Skeletal muscle cell (primary cell): ENCODE measurements at regions not wholly inside any gene's neighbourhood (a gene's known extent, or its start where the extent isn't known, plus 50 kb on each side); places are given as distances from the start of the nearest gene placed in this dataset.
A peak's percentile ranks its signal among the peaks of the same experiment; 100 is the strongest.
"Not testable (repeated sequence)": the region's sequence is repeated elsewhere in the genome, so short reads cannot be mapped to it uniquely, and the experiment has no call there.

Experiments used
- DNase-seq: peaks from one replicate; pipeline ENCODE4 v3.0.0-alpha.2; 2010; ENCODE audit warnings: low read depth
- H3K4me3 ChIP-seq: 2 replicates; pipeline ENCODE4 v1.5.1; 2011; ENCODE audit warnings: low read depth, mild to moderate bottlenecking, control low read depth, low read length, moderate library complexity

DNA sequence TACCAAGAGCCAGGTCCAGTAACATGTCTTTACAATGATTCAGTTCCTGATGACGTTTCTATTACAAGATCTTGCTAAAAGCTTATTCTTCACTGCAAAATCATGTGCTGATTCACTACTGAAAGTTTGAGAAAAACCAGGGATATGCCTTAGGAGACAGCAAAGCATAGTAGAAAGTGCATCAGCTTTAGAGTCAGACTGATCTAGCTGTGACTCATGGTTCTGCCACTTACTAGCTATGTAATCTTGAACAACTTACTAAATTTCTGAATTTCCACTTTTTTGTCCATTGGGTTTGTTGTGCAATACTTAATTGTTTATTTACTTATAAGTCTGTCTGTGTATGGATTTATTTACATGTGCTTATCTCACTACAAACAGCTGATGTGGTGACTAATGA, 198.5 kb upstream of the RSPO3 start:
- H3K4me3 ChIP-seq, result no peak overlapping the region
- DNase-seq, result peak; percentile 96

DNA sequence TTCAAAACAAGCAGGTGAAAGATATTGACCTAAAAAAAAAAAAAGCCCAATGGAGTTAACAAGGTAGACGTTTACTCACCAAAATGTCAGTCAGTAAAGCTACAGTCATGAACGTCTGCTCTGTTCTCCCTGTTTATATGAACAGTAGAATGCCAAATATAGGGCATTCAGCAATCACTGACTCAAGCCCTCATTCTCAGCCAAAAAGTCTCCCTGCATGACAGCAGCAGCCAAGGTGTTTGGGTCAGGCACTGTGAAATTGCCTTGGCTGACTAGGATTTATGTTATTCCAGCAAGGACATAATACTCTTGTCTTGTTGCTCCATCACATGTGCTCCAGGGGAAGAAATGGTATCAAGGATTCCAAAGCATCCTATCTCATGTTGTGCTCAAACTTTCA, 194.7 kb upstream of the RSPO3 start:
- H3K4me3 ChIP-seq, result no peak overlapping the region
- DNase-seq, result peak; percentile 23

DNA sequence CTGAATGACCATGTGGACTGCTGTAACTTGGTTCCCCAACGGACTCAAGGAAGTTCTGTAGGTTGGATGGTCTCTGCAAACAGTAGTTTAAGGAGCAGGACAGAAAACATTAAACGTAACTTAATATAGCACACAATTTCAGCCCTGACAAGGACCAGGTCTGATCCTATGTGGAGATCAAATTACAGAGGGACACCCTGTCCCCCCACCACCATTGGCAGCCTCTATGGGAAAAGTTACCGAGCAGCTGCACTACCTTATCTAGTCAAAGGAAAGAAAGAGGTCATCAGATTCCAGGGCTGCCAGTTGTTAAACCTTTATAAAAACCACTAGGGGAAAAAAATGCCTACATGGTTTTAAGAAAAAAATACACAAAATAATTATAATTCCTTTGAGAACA, 191.5 kb upstream of the RSPO3 start:
- no peak overlapping the region for H3K4me3 ChIP-seq
- no peak for DNase-seq

DNA sequence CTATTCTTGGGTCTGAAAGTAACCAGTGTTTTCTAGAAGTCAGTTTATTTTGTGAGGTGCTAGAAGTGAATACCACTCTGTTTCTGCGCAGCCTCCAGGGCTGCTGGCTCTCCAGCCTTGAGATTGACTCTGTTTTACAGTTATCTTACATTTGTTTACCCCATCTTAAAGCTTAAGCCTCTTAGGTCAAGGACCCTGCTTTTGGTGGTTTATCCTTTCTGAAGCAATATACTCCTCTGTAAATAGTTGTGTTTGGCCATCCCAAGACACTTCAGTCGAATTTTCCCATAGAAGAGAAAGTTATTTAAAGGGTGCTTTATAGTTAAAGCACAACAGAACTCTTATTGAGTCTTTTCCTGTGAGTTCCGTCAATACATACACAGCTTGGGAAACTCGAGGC, 190.6 kb upstream of the RSPO3 start:
- H3K4me3 ChIP-seq, result no peak overlapping the region
- no peak for DNase-seq

DNA sequence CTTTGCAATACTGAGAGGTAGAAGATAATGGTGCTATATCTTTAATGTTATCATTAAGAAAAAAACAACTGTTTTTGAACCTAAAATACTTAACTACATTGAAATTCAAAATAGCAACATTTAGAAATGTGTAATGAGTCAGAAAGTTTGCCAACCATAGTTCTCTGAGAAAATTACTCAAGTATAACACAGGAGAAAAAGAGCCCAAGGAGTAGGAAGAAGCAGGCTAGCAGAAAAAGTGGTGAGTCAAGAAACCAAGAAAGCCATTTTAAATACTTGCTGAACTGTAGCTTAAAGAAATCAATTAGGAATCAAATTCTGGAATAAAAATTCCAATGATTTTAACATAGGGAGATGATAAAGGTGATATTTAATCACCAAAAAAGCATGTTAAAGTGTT, 181.0 kb upstream of the RSPO3 start:
- DNase-seq, result peak; percentile 8
- no peak overlapping the region for H3K4me3 ChIP-seq

DNA sequence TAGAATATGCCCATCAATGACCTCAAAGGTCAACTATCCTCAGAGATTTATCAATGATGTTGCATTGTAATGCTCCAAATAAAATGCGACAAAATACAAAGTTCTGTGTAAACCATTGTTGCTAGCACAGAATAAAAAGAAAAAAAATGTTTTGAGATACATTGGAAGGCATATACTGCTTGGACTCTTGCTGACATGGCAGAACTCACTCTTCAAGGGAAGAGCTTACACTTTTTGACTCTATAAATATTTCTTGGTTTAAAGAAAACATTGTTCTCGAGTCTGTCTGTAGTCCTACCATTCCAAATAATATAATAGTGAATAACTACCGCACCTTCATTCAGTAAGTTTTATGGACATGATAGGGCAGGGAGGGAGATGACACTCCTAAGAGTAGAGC, 178.7 kb upstream of the RSPO3 start:
- H3K4me3 ChIP-seq, result no peak overlapping the region

DNA sequence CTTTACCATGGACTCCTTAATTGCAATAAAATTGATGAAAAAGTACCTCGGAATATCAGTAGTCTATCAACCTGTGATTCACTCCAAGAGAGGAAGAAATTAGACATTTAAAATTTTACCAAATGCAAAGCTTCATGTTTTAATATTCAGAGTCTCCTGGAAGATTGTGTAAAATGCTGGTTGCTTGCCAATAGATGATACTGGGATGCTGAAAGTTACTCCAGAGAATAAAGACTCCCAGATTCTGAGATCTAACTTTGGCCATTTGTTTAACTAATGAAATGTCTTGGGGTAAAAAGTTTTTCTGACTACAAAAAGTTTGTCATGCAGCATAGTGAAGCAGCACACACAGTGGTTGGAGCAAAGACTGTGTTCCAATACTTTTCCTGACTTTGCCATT, 176.7 kb upstream of the RSPO3 start:
- DNase-seq, result no peak
- H3K4me3 ChIP-seq, result no peak overlapping the region

More for the DNA sequence above, 178.7 kb upstream of the RSPO3 start:
- no peak for DNase-seq

DNA sequence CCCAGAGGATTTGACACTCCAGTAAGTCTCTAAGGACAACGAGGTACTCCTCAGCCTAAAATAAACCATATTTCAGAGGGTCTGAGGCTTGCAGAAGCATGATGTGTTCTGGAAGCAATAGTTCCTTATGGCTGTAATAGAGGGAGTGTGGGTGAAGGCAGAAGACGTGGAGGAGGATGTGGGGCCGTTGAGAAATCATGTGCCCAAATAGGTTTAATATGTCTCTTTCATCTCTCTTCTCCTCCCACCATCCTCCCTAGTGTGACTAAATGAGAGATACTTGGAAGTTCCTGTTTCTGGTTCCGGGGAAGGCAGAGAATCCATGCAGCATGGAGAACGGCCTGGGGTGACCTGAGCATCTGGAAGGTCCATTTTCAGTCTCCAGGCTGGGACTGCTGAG, 174.0 kb upstream of the RSPO3 start:
- DNase-seq, result no peak
- H3K4me3 ChIP-seq, result no peak overlapping the region

DNA sequence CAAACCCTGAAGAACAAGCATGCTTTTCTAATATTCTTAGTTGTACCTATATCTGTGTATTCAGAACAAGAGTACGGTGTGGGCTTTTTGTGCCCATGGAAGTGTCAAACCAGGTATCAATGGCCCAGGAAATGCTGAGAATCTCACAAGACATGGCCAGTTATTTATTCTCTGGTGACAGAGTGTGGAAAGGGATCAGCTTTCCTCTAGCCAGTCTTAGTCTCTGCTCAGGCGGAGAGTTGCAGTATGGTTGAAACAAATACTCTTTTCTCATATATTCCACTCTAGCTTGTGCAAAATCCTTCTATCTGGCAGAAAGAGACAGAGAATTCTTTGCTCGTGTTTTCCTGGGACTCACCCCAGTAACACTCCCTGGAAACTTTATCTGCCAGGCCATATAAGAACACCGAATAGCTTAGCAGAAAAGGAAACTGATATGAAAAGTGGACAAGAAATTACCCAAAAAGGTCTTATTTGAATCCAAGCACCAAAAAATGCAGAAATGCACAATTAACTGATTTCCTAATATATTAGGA, 173.3 kb upstream of the RSPO3 start:
- no peak for DNase-seq
- H3K4me3 ChIP-seq, result no peak overlapping the region

DNA sequence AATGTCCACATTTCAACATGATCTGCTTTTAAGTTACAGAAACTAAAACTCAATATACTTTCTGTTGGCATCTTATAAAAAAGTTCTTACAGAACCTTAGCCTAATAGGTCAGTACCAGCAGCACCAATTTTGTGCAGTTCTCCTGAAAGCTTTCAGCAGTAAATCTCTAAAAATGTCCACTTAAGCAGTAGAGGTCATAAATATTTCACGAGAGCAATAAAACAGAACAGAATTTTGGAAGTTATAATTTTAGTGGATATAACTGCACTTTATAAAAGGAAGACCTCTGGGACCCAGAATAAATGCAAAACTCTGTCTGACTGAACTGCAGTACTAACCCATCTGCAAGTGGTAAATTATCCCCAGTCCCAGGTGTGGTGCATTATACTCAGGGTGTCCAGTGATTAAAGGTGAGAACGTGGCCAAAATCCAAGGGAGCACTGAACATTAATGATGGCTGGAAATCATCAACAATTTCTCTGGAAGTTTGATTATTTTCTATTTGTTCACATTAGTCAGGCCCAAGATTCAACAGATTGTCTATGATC, 172.6 kb upstream of the RSPO3 start:
- DNase-seq, result no peak

DNA sequence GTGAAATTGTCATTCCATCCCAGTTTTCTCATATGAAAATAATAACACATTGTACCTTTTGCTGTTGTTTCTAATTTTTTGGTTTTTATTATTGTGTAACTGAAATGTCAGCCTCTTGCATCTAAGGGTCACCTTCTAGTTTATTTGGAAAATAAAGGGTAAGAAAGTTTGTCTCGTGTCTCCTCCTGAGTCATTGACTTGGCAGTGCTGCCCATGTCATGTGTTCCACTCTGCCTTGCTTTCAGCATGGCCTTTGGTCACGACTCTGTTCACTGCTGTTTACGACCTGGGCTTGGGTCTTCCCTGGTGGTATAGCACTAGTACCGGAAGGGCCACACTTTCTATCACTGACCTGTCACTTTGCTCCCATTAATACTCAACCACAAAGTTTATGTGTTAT, 171.4 kb upstream of the RSPO3 start:
- no peak for DNase-seq
- H3K4me3 ChIP-seq, result no peak overlapping the region

More for the DNA sequence above, 172.6 kb upstream of the RSPO3 start:
- no peak overlapping the region for H3K4me3 ChIP-seq

DNA sequence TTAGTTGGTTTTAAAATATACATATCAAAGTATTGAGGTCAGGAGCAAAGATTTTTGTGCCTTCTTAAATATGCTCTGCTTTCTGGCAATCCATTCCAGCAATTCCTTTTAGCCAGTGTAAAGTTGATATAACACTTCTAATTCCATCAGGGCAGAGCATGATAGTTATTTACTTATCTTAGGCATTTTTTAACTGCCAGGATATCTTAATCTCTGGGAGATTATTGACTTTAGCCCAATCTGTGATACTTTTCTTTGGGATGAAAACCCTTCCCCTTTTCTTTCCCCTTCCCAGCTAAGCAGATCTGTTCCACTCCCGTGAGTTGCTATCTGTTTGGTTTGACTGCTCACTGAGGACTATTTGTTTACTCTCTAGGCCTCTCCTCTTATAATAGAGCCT, 168.7 kb upstream of the RSPO3 start:
- no peak for DNase-seq
- no peak overlapping the region for H3K4me3 ChIP-seq

DNA sequence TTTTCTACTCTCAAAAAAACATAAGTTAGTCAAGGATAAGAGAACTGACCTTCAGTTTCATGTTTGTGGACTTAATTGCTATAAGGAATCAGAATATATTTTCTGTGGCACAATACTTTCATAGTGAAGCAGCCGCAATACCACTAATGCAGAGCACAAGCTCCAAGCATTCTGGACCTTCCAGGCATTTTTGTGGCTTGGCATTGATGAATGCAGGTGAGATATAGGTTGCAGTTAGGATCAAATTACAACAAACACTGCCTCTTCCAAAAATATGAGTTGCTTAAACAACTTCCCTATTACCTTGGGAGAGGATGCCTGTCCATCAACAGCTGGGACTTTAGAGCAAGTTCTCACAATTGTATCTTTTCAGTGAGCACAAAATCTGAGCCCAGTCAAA, 162.8 kb upstream of the RSPO3 start:
- DNase-seq, result no peak

DNA sequence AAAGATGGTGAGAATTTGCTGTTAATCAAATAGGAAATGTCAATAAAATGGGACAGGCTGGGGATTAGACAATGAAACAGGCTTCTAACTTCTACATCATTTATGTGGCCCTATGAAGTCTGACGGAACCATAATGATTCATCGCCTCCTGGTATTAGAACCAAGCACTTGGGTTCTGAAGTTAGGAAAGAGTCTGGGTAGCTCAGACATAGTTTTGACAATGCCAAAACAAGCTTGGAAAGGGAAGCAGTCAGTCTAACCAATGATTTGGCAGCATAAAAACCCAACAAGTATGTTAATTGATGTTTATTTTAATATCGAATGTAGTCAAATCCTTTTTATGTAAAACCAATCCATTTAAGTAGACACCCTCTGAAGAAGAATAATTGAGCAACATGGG, 160.8 kb upstream of the RSPO3 start:
- DNase-seq, result no peak
- H3K4me3 ChIP-seq, result no peak overlapping the region

More for the DNA sequence above, 162.8 kb upstream of the RSPO3 start:
- H3K4me3 ChIP-seq, result no peak overlapping the region

DNA sequence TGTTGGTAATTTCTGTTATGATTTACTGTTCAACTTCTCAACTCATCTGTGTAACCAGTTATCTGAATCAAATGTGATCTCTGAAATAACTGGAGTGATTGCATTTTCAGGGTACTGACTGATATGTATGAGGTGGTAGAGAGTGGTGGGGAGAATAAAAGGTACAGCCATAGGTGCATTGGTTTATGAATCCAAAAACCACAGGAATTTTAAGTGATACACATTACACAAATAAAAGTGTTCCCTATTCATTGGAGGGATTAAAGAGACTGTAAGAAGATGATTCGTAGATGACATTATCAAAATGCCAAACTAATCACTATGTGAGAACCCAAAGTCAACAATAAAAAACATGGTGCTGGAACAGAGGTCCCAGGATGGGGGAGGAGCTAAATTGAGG, 158.7 kb upstream of the RSPO3 start:
- no peak for DNase-seq
- no peak overlapping the region for H3K4me3 ChIP-seq

DNA sequence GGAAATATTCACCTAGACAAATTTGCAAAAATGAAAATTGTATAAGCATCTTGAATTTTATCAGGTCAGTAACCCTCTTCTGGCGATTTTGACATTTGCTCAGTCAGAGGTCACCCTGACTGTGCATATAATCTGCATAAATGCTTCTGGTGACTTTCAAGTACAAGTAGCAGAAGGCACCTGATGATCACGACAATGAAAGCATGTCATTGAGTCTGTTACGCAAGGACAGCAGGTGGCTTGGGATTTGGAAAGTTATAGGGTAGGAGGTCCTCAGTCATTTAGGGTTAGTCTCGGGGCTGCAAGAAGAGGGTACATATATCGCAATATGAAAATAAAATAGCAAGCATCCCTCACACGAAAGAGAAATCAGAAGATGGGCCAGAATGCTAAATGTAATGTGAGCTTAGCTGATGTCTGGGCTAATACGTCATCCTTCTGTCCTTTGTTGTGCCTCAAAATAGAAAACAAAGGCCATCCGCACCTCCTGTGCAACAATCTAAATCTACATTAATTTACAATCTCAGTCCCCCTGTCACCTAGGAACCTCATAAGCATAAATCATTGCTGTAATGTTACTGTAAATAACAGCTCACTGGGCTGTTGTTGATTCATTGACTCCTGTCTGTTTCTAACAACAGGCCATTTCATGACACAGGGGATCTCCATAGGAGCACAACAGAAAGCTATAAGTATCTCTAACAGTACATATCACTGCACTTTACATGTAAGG, 155.2 kb upstream of the RSPO3 start:
- no peak overlapping the region for H3K4me3 ChIP-seq
- DNase-seq, result no peak

DNA sequence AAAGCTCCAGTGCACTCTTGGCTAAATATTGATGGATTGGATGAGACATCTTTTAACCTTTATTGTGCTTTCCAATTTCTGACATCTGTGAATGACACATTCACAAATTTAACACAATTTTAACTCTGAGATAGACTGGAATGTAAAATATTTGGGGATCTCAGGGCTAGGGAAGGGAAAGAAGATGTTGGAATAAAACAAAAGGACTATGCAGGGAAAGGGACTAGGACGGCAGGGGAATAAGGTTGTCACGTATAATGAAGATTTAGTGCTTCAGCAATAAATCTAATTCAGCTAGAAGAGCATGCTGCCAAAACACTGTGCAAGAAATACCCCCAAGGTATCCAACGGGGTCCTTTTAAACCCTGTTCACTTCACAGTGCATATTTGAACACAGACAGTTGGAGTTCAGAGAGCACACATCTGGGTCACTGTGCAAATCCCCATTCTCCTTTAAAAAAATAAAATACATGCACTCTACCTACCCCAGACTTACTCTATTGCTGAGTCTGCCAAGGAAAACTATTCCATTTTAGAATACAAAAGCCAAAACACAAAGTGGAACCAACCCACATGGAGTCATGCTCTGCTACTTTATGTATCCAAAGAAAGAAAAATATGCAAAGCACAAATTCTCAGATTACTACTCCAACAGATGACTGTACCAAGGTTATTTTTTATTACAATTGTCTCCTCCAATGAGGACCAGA, 151.0 kb upstream of the RSPO3 start:
- no peak for DNase-seq

DNA sequence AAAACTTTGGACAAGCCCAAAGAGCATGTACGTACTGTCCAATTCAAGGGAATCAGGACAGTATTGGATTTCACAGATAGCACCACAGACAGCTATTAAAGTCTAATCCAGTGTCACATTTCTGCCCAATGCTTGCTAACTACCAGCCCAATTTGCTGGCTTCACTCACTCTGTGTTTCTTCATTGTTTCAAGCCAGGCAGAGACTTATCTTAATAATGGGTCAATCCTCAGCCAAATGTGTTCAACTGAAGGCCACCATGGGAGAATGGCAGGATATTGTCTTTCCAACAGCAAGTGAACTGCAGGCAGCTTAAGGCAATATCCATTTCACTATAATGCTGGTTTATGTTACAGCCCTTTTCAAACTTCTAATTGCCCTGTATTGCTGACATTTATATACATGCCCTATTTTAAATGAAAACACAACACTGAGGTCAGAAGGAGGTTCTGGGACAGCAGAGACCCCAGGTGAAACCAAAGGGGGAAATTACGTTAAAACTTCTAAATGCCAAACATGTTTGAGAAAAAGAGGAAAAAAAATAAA, 142.1 kb upstream of the RSPO3 start:
- H3K4me3 ChIP-seq, result no peak overlapping the region

More for the DNA sequence above, 151.0 kb upstream of the RSPO3 start:
- H3K4me3 ChIP-seq, result no peak overlapping the region

DNA sequence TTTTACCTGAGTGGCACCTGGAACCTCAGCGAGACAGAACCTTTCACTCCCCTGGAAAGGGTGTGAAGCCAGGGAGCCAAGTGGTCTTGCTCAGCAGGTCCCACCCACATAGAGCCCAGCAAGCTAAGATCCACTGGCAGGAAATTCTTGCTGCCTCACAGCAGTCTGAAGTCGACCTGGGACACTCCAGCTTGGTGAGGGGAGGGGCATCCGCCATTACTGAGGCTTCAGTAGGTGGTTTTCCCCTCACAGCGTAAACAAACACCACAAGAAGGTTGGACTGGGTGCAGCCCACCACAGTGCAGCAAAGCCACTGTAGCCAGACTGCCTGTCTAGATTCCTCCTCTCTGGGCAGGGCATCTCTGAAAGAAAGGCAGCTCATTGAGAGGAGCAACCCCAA, 134.7 kb upstream of the RSPO3 start:
- H3K4me3 ChIP-seq, result no peak overlapping the region
- no peak for DNase-seq

More for the DNA sequence above, 142.1 kb upstream of the RSPO3 start:
- DNase-seq, result no peak

DNA sequence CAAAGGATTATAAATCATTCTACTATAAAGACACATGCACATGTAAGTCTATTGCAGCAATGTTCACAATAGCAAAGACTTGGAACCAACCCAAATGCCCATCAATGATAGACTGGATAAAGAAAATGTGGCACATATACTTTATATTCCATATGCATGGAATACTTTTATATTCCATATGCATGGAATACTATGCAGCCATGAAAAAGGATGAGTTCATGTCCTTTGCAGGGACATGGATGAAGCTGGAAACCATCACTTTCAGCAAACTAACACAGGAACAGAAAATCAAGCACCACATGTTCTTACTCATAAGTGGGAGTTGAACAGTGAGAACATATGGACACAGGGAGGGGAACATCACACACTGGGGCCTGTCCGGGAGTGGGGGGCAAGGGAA, 130.3 kb upstream of the RSPO3 start:
- H3K4me3 ChIP-seq, DNase-seq: not testable (repeated sequence)
